ENCODE measurements at regions not wholly inside any gene's neighbourhood (a gene's known extent, or its start where the extent isn't known, plus 50 kb on each side); places are given as distances from the start of the nearest gene placed in this dataset.

- no peak for DNase-seq
These were observed 377.7 kb downstream of the BRD1 start for GRCh38 chr22:49449811-49450446.

- no peak for DNase-seq
These were observed 378.3 kb downstream of the BRD1 start for GRCh38 chr22:49449377-49449776.

- no peak for DNase-seq
These were observed 379.1 kb downstream of the BRD1 start for GRCh38 chr22:49448526-49448925.

GRCh38 chr22:49447837-49448236, 379.8 kb downstream of the BRD1 start:
- DNase-seq: no peak

- DNase-seq: no peak
These were observed 380.6 kb downstream of the BRD1 start for GRCh38 chr22:49446759-49447710.

GRCh38 chr22:49446145-49446758, 381.4 kb downstream of the BRD1 start:
- no peak for DNase-seq

- DNase-seq: no peak
These were observed 382.9 kb downstream of the BRD1 start for GRCh38 chr22:49444781-49445180.

GRCh38 chr22:49440931-49441330, 386.7 kb downstream of the BRD1 start:
- DNase-seq: no peak

- DNase-seq: no peak
These were observed 388.3 kb downstream of the BRD1 start for GRCh38 chr22:49439373-49439772.

- no peak for DNase-seq
These were observed 389.7 kb downstream of the BRD1 start for GRCh38 chr22:49437956-49438355.

- DNase-seq: no peak
These were observed 390.3 kb downstream of the BRD1 start for GRCh38 chr22:49437356-49437755.

- DNase-seq: no peak
These were observed 391.6 kb downstream of the BRD1 start for GRCh38 chr22:49436056-49436455.

GRCh38 chr22:49435596-49435995, 392.1 kb downstream of the BRD1 start:
- DNase-seq: no peak

GRCh38 chr22:49433717-49434611, 393.7 kb downstream of the BRD1 start:
- no peak for DNase-seq

- no peak for DNase-seq
These were observed 394.7 kb downstream of the BRD1 start for GRCh38 chr22:49432897-49433443.

- no peak for DNase-seq
These were observed 395.3 kb downstream of the BRD1 start for GRCh38 chr22:49432211-49432896.

GRCh38 chr22:49431551-49431950, 396.1 kb downstream of the BRD1 start:
- no peak for DNase-seq

- DNase-seq: no peak
These were observed 398.6 kb downstream of the BRD1 start for GRCh38 chr22:49429066-49429465.

- DNase-seq: no peak
These were observed 399.7 kb downstream of the BRD1 start for GRCh38 chr22:49427941-49428340.

GRCh38 chr22:49427341-49427740, 400.3 kb downstream of the BRD1 start:
- DNase-seq: no peak

GRCh38 chr22:49426618-49427266, 400.9 kb downstream of the BRD1 start:
- DNase-seq: no peak

Data from activated naive CD4-positive, alpha-beta T cell treated with anti-CD3 and anti-CD28 coated beads, Interleukin-2, amount 50 U/mL, for 16 hours (primary cell).